ENCODE measurements at regions not wholly inside any gene's neighbourhood (a gene's known extent, or its start where the extent isn't known, plus 50 kb on each side); places are given as distances from the start of the nearest gene placed in this dataset.

- TF ChIP-seq ZC3H10 (CRISPR knock-in tag; IDR thresholded peaks at IDR 0.05) (no peak), PATZ1 (CRISPR knock-in tag; IDR thresholded peaks at IDR 0.05; ENCODE audit: borderline replicate concordance) (no peak), RARB (CRISPR knock-in tag; IDR thresholded peaks at IDR 0.05) (no peak), ESRRG (CRISPR knock-in tag; IDR thresholded peaks at IDR 0.05) (no peak), BACH2 (CRISPR knock-in tag; IDR thresholded peaks at IDR 0.05; ENCODE audit: borderline replicate concordance) (no peak), TOX (CRISPR knock-in tag; IDR thresholded peaks at IDR 0.05; ENCODE audit: borderline replicate concordance) (no peak), ZNF565 (CRISPR knock-in tag; conservative IDR thresholded peaks at IDR 0.05; ENCODE audit: low read depth) (no peak), PPARA (CRISPR knock-in tag; IDR thresholded peaks at IDR 0.05; ENCODE audit: borderline replicate concordance) (no peak), SNAI2 (CRISPR knock-in tag; IDR thresholded peaks at IDR 0.05) (no peak), ZFP30 (CRISPR knock-in tag; IDR thresholded peaks at IDR 0.05) (no peak)
- TF ChIP-seq, protein P1, sequence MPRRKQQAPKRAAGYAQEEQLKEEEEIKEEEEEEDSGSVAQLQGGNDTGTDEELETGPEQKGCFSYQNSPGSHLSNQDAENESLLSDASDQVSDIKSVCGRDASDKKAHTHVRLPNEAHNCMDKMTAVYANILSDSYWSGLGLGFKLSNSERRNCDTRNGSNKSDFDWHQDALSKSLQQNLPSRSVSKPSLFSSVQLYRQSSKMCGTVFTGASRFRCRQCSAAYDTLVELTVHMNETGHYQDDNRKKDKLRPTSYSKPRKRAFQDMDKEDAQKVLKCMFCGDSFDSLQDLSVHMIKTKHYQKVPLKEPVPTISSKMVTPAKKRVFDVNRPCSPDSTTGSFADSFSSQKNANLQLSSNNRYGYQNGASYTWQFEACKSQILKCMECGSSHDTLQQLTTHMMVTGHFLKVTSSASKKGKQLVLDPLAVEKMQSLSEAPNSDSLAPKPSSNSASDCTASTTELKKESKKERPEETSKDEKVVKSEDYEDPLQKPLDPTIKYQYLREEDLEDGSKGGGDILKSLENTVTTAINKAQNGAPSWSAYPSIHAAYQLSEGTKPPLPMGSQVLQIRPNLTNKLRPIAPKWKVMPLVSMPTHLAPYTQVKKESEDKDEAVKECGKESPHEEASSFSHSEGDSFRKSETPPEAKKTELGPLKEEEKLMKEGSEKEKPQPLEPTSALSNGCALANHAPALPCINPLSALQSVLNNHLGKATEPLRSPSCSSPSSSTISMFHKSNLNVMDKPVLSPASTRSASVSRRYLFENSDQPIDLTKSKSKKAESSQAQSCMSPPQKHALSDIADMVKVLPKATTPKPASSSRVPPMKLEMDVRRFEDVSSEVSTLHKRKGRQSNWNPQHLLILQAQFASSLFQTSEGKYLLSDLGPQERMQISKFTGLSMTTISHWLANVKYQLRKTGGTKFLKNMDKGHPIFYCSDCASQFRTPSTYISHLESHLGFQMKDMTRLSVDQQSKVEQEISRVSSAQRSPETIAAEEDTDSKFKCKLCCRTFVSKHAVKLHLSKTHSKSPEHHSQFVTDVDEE (CRISPR knock-in tag; IDR thresholded peaks at IDR 0.05): no peak
- TF ChIP-seq, protein P2, sequence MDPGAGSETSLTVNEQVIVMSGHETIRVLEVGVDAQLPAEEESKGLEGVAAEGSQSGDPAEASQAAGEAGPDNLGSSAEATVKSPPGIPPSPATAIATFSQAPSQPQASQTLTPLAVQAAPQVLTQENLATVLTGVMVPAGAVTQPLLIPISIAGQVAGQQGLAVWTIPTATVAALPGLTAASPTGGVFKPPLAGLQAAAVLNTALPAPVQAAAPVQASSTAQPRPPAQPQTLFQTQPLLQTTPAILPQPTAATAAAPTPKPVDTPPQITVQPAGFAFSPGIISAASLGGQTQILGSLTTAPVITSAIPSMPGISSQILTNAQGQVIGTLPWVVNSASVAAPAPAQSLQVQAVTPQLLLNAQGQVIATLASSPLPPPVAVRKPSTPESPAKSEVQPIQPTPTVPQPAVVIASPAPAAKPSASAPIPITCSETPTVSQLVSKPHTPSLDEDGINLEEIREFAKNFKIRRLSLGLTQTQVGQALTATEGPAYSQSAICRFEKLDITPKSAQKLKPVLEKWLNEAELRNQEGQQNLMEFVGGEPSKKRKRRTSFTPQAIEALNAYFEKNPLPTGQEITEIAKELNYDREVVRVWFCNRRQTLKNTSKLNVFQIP (CRISPR knock-in tag; IDR thresholded peaks at IDR 0.05; ENCODE audit: borderline replicate concordance, low read depth): no peak
- TF ChIP-seq, protein P3, sequence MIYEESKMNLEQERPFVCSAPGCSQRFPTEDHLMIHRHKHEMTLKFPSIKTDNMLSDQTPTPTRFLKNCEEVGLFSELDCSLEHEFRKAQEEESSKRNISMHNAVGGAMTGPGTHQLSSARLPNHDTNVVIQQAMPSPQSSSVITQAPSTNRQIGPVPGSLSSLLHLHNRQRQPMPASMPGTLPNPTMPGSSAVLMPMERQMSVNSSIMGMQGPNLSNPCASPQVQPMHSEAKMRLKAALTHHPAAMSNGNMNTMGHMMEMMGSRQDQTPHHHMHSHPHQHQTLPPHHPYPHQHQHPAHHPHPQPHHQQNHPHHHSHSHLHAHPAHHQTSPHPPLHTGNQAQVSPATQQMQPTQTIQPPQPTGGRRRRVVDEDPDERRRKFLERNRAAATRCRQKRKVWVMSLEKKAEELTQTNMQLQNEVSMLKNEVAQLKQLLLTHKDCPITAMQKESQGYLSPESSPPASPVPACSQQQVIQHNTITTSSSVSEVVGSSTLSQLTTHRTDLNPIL (CRISPR knock-in tag; IDR thresholded peaks at IDR 0.05; ENCODE audit: low read depth): no peak
Measured at GRCh38 chr3:5675319-5675718, 487.8 kb downstream of the EDEM1 start.
